ENCODE measurements at regions not wholly inside any gene's neighbourhood (a gene's known extent, or its start where the extent isn't known, plus 50 kb on each side); places are given as distances from the start of the nearest gene placed in this dataset.

DNA sequence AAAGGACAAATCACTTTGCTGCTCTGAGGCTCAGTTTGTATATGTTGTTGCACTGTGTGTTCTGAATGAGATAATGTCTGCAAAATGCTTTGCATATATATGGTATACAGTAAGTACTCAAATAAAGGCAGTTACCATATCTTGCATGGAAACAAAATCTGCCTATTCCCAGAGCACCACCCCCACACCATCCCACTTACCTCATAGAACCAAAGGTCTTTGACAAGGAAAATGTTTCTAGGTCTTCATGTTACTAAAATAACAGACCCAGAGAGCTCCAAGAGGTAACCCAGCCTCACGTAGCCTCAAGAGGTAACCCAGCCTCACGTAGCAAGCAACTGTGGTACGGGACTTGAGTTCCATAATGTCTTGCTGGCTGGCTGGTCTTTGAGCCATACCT is 71.6 kb upstream of the CMKLR1 start:
- H3K36me3 ChIP-seq (replicated peaks in 1 of 2; ENCODE audit: control insufficient read depth in 2 of 2, insufficient read depth in 2 of 2, low read length in 2 of 2), result no peaks in the 10 kb centered on the region
- H3K79me1 ChIP-seq (ENCODE audit: low read depth, low read length), result no peaks in the 10 kb centered on the region
- H3K9ac ChIP-seq (ENCODE audit: low read depth, low read length, poor library complexity), result no peak overlapping the region
- no peak overlapping the region for H2AK5ac ChIP-seq (ENCODE audit: low read depth, low read length)
- no peak overlapping the region for H4K8ac ChIP-seq (ENCODE audit: low read depth, low read length)
- H3K27me3 ChIP-seq (ENCODE audit: control insufficient read depth in 3 of 3, insufficient read depth in 3 of 3, low read depth in 1 of 3, low read length in 3 of 3), result peaks cover 0 to 4% (median 0%) of the 10 kb centered on the region in 3 experiments
- no peak overlapping the region for H2AFZ ChIP-seq (ENCODE audit: low read length)
- H3K23ac ChIP-seq (ENCODE audit: low read depth, low read length, poor library complexity), result no peak overlapping the region
- H2BK12ac ChIP-seq (ENCODE audit: low read length), result no peak overlapping the region
- H3K4me3 ChIP-seq (ENCODE audit: low read length in 2 of 2), result no peak overlapping the region
- H3K9me3 ChIP-seq (replicated peaks in 1 of 2; ENCODE audit: control insufficient read depth in 2 of 2, insufficient read depth in 1 of 2, low read depth in 1 of 2, low read length in 2 of 2), result no peaks in the 10 kb centered on the region
- no peak overlapping the region for H2BK120ac ChIP-seq (ENCODE audit: low read depth, low read length)
- no peak overlapping the region for H3K14ac ChIP-seq (ENCODE audit: low read length)
- no peak overlapping the region for H4K91ac ChIP-seq (ENCODE audit: low read depth, low read length, poor library complexity)
- H3K4me1 ChIP-seq (ENCODE audit: control insufficient read depth in 2 of 2, insufficient read depth in 1 of 2, low read depth in 1 of 2, low read length in 2 of 2), result peaks cover 0 to 13% of the 10 kb centered on the region in 2 donors
- WGBS, 2 donors (ENCODE audit: extremely low coverage in 2 of 2, insufficient read length in 2 of 2, insufficient replicate concordance in 1 of 2), result no CpG with 5 or more reads among the region's 3 CpGs
- DNase-seq (ENCODE audit: low spot score), result no peak
- H3K27ac ChIP-seq (replicated peaks; ENCODE audit: low read length), result no peak overlapping the region
- H3K18ac ChIP-seq (ENCODE audit: low read length), result no peak overlapping the region
- no peak overlapping the region for H2BK5ac ChIP-seq (ENCODE audit: low read length)
- H3K4ac ChIP-seq (ENCODE audit: low read length), result no peak overlapping the region
- H2BK15ac ChIP-seq (ENCODE audit: low read length), result no peak overlapping the region
- no peak overlapping the region for H3K4me2 ChIP-seq (ENCODE audit: insufficient read depth, low read length, poor library complexity, severe bottlenecking)

DNA sequence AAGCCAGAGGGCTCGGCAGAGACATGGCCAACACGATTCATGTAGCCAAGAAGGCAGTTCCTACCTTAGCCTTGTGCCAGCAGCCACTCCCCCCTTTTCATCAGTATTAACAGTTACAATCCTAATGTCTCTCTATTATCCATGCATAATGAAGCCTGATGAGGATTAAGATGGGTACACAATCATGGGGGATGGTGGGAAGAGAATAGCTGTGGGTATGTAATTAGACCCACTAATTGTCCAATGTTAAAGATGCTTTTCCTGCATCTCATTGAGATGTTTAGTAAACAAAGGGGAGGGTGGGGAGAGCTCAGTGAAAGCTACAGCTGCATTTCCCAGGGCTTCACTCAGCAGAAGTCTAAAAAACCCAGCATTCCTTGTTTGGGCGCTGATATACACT is 70.4 kb upstream of the CMKLR1 start:
- H4K8ac ChIP-seq (ENCODE audit: low read depth, low read length), result no peak overlapping the region
- no peak overlapping the region for H2BK120ac ChIP-seq (ENCODE audit: low read depth, low read length)
- H3K36me3 ChIP-seq (replicated peaks in 1 of 2; ENCODE audit: control insufficient read depth in 2 of 2, insufficient read depth in 2 of 2, low read length in 2 of 2), result no peaks in the 10 kb centered on the region
- no peak overlapping the region for H3K14ac ChIP-seq (ENCODE audit: low read length)
- no peak overlapping the region for H3K23ac ChIP-seq (ENCODE audit: low read depth, low read length, poor library complexity)
- no CpG with 5 or more reads among the region's 3 CpGs for WGBS, 2 donors (ENCODE audit: extremely low coverage in 2 of 2, insufficient read length in 2 of 2, insufficient replicate concordance in 1 of 2)
- no peak overlapping the region for H2BK15ac ChIP-seq (ENCODE audit: low read length)
- no peak overlapping the region for H2BK5ac ChIP-seq (ENCODE audit: low read length)
- peaks cover 0 to 13% of the 10 kb centered on the region in 2 donors for H3K4me1 ChIP-seq (ENCODE audit: control insufficient read depth in 2 of 2, insufficient read depth in 1 of 2, low read depth in 1 of 2, low read length in 2 of 2)
- no peak overlapping the region for H3K4me3 ChIP-seq (ENCODE audit: low read length in 2 of 2)
- H3K9ac ChIP-seq (ENCODE audit: low read depth, low read length, poor library complexity), result no peak overlapping the region
- no peak overlapping the region for H3K18ac ChIP-seq (ENCODE audit: low read length)
- no peak overlapping the region for H3K4me2 ChIP-seq (ENCODE audit: insufficient read depth, low read length, poor library complexity, severe bottlenecking)
- no peak overlapping the region for H2BK12ac ChIP-seq (ENCODE audit: low read length)
- H3K9me3 ChIP-seq (replicated peaks in 1 of 2; ENCODE audit: control insufficient read depth in 2 of 2, insufficient read depth in 1 of 2, low read depth in 1 of 2, low read length in 2 of 2), result no peaks in the 10 kb centered on the region
- no peak overlapping the region for H2AFZ ChIP-seq (ENCODE audit: low read length)
- no peak overlapping the region for H3K4ac ChIP-seq (ENCODE audit: low read length)
- H3K27ac ChIP-seq (replicated peaks; ENCODE audit: low read length), result no peak overlapping the region
- DNase-seq (ENCODE audit: low spot score), result no peak
- peaks cover 0 to 4% (median 0%) of the 10 kb centered on the region in 3 experiments for H3K27me3 ChIP-seq (ENCODE audit: control insufficient read depth in 3 of 3, insufficient read depth in 3 of 3, low read depth in 1 of 3, low read length in 3 of 3)
- no peak overlapping the region for H4K91ac ChIP-seq (ENCODE audit: low read depth, low read length, poor library complexity)
- no peaks in the 10 kb centered on the region for H3K79me1 ChIP-seq (ENCODE audit: low read depth, low read length)
- no peak overlapping the region for H2AK5ac ChIP-seq (ENCODE audit: low read depth, low read length)

DNA sequence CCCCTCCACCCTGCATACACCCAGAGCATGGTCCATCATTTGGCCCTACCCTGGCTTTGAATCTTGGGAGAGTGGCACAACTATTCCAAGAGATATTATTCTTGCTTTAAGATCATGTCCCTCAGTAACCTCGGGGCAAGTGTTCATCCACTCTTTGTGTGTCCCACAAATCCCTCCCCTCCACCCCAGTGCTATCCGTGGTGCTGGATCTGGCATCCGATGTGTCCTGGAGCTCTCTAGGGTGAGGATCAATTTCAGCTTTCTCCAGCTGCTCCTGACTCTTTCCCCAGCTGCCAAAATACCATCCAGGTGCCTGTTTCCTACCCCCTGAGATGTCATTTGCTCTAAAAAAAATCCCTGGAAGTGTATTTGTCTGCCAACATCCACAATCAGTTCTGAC is 64.8 kb upstream of the CMKLR1 start:
- H3K27me3 ChIP-seq (ENCODE audit: control insufficient read depth in 3 of 3, insufficient read depth in 3 of 3, low read depth in 1 of 3, low read length in 3 of 3), result peaks cover 0 to 3% (median 0%) of the 10 kb centered on the region in 3 experiments
- no peak overlapping the region for H3K4me2 ChIP-seq (ENCODE audit: insufficient read depth, low read length, poor library complexity, severe bottlenecking)
- H3K9me3 ChIP-seq (replicated peaks in 1 of 2; ENCODE audit: control insufficient read depth in 2 of 2, insufficient read depth in 1 of 2, low read depth in 1 of 2, low read length in 2 of 2), result no peaks in the 10 kb centered on the region
- H3K23ac ChIP-seq (ENCODE audit: low read depth, low read length, poor library complexity), result no peak overlapping the region
- no peak overlapping the region for H3K27ac ChIP-seq (replicated peaks; ENCODE audit: low read length)
- H2BK12ac ChIP-seq (ENCODE audit: low read length), result no peak overlapping the region
- no peak overlapping the region for H4K8ac ChIP-seq (ENCODE audit: low read depth, low read length)
- no CpG with 5 or more reads among the region's 3 CpGs for WGBS, 2 donors (ENCODE audit: extremely low coverage in 2 of 2, insufficient read length in 2 of 2, insufficient replicate concordance in 1 of 2)
- H3K79me1 ChIP-seq (ENCODE audit: low read depth, low read length), result no peaks in the 10 kb centered on the region
- H3K4ac ChIP-seq (ENCODE audit: low read length), result no peak overlapping the region
- no peak overlapping the region for H2BK15ac ChIP-seq (ENCODE audit: low read length)
- H2AFZ ChIP-seq (ENCODE audit: low read length), result no peak overlapping the region
- H2BK120ac ChIP-seq (ENCODE audit: low read depth, low read length), result no peak overlapping the region
- no peak overlapping the region for H3K14ac ChIP-seq (ENCODE audit: low read length)
- H3K18ac ChIP-seq (ENCODE audit: low read length), result no peak overlapping the region
- DNase-seq (ENCODE audit: low spot score), result no peak
- H3K9ac ChIP-seq (ENCODE audit: low read depth, low read length, poor library complexity), result no peak overlapping the region
- H3K4me3 ChIP-seq (ENCODE audit: low read length in 2 of 2), result no peak overlapping the region
- H3K36me3 ChIP-seq (replicated peaks in 1 of 2; ENCODE audit: control insufficient read depth in 2 of 2, insufficient read depth in 2 of 2, low read length in 2 of 2), result no peaks in the 10 kb centered on the region
- H2BK5ac ChIP-seq (ENCODE audit: low read length), result no peak overlapping the region
- no peak overlapping the region for H2AK5ac ChIP-seq (ENCODE audit: low read depth, low read length)
- H4K91ac ChIP-seq (ENCODE audit: low read depth, low read length, poor library complexity), result no peak overlapping the region
- H3K4me1 ChIP-seq (ENCODE audit: control insufficient read depth in 2 of 2, insufficient read depth in 1 of 2, low read depth in 1 of 2, low read length in 2 of 2), result peaks cover 0 to 5% of the 10 kb centered on the region in 2 donors

DNA sequence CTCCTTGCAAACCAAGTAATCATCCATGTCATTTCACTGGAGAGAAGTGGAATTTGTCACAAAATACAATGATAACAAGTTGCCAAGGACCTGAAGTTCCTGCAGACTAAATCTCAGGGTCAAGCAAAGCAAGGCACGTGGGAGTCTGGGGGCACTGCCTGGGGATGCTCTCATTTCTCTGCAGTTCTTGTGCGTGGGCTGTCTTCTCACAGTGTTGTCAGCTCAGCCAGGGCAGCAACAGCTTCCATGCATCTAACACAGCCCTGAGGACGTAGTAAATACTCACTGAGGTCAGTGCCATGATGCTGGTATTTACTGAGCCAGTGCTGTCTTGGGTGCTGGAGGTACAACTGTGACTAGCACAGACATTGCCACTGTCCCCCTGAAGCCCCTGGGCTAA is 62.9 kb upstream of the CMKLR1 start:
- Histone ChIP-seq H2AK5ac (ENCODE audit: low read depth, low read length) (no peak overlapping the region), H3K14ac (ENCODE audit: low read length) (no peak overlapping the region), H3K9me3 (replicated peaks in 1 of 2; ENCODE audit: control insufficient read depth in 2 of 2, insufficient read depth in 1 of 2, low read depth in 1 of 2, low read length in 2 of 2) (no peaks in the 10 kb centered on the region), H2BK120ac (ENCODE audit: low read depth, low read length) (no peak overlapping the region), H3K27me3 (ENCODE audit: control insufficient read depth in 3 of 3, insufficient read depth in 3 of 3, low read depth in 1 of 3, low read length in 3 of 3) (peaks cover 0 to 3% (median 0%) of the 10 kb centered on the region in 3 experiments), H2BK12ac (ENCODE audit: low read length) (no peak overlapping the region), H3K9ac (ENCODE audit: low read depth, low read length, poor library complexity) (no peak overlapping the region), H3K4me2 (ENCODE audit: insufficient read depth, low read length, poor library complexity, severe bottlenecking) (no peak overlapping the region), H2AFZ (ENCODE audit: low read length) (no peak overlapping the region), H3K4me1 (ENCODE audit: control insufficient read depth in 2 of 2, insufficient read depth in 1 of 2, low read depth in 1 of 2, low read length in 2 of 2) (peaks cover 0 to 5% of the 10 kb centered on the region in 2 donors), H3K27ac (replicated peaks; ENCODE audit: low read length) (no peak overlapping the region), H3K4ac (ENCODE audit: low read length) (no peak overlapping the region), H3K4me3 (ENCODE audit: low read length in 2 of 2) (no peak overlapping the region), H3K18ac (ENCODE audit: low read length) (no peak overlapping the region), H3K79me1 (ENCODE audit: low read depth, low read length) (no peaks in the 10 kb centered on the region), H3K36me3 (replicated peaks in 1 of 2; ENCODE audit: control insufficient read depth in 2 of 2, insufficient read depth in 2 of 2, low read length in 2 of 2) (no peaks in the 10 kb centered on the region), H3K23ac (ENCODE audit: low read depth, low read length, poor library complexity) (no peak overlapping the region), H2BK15ac (ENCODE audit: low read length) (no peak overlapping the region), H2BK5ac (ENCODE audit: low read length) (no peak overlapping the region), H4K8ac (ENCODE audit: low read depth, low read length) (no peak overlapping the region), H4K91ac (ENCODE audit: low read depth, low read length, poor library complexity) (no peak overlapping the region)
- no CpG with 5 or more reads among the region's 3 CpGs for WGBS, 2 donors (ENCODE audit: extremely low coverage in 2 of 2, insufficient read length in 2 of 2, insufficient replicate concordance in 1 of 2)
- DNase-seq (ENCODE audit: low spot score), result no peak

Measured in neuronal stem cell (in vitro differentiated cells).